ENCODE measurements at regions not wholly inside any gene's neighbourhood (a gene's known extent, or its start where the extent isn't known, plus 50 kb on each side); places are given as distances from the start of the nearest gene placed in this dataset.

DNA sequence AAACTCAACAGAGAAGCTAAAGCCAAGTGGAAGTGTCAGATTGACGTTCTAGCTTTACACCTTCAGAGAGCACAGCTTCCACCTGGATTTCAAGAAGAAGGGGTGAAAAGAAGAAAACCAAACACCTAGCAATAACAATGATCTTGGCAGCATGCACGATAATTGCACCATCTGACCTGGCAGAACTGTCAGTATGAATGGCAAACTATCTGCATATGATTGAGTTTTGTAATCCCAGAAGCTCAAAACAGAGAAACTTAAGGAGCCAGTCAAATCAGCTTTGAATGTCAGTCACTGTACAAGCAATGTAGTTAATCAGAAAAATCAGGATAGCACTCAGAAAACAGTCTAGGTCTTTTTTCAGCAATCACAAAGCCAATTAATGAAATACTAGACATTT, 427.1 kb downstream of the ZFHX3 start:
- H3K4me1 ChIP-seq (ENCODE audit: control insufficient read depth, low read length): no peaks in the 10 kb centered on the region

DNA sequence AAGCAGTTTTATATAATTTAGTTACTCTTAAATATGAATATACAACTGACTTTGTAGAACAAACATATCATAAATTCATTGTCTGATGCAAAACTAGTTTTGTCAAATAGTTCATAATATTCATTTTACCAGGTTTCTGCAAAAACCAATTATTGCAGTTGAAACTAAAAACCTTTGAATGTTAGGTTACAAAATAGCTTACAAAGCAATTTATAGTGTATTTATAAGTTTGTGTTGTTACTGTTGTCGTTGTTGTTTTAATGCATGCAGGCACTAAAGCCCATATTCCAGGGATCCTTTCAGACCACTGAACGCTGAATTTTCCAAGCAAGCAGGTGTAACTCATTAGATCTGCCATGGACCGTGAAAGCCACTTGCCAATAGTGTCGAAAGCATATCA, 427.6 kb downstream of the ZFHX3 start:
- Histone ChIP-seq H3F3A (ENCODE audit: control insufficient read depth, insufficient read depth) (no peaks in the 10 kb centered on the region), H4K20me1 (ENCODE audit: control insufficient read depth, insufficient read depth, low read depth, low read length) (peaks cover 5% of the 10 kb centered on the region; the same call in 1 of the 2 replicates), H3K27ac (ENCODE audit: low read depth, low read length) (no peak overlapping the region), H3K4me2 (ENCODE audit: low read length) (no peak overlapping the region), H3K36me3 (ENCODE audit: control insufficient read depth, low read length) (no peaks in the 10 kb centered on the region), H3K4me3 (ENCODE audit: low read length) (no peak overlapping the region), H3K4me1 (ENCODE audit: control insufficient read depth, low read length) (no peaks in the 10 kb centered on the region), H3K9me2 (replicated peaks; ENCODE audit: control insufficient read depth, low read length) (no peaks in the 10 kb centered on the region), H3K27me3 (ENCODE audit: control insufficient read depth, low read length) (no peaks in the 10 kb centered on the region), H3K79me2 (ENCODE audit: control insufficient read depth, low read length) (peaks cover 12% of the 10 kb centered on the region), H3K9me3 (ENCODE audit: control insufficient read depth, insufficient read depth, low read length) (no peaks in the 10 kb centered on the region)
- no peak for TF ChIP-seq EZH2phosphoT487 (IDR thresholded peaks at IDR 0.05; ENCODE audit: borderline replicate concordance, low read length)
- TF ChIP-seq, protein P1, sequence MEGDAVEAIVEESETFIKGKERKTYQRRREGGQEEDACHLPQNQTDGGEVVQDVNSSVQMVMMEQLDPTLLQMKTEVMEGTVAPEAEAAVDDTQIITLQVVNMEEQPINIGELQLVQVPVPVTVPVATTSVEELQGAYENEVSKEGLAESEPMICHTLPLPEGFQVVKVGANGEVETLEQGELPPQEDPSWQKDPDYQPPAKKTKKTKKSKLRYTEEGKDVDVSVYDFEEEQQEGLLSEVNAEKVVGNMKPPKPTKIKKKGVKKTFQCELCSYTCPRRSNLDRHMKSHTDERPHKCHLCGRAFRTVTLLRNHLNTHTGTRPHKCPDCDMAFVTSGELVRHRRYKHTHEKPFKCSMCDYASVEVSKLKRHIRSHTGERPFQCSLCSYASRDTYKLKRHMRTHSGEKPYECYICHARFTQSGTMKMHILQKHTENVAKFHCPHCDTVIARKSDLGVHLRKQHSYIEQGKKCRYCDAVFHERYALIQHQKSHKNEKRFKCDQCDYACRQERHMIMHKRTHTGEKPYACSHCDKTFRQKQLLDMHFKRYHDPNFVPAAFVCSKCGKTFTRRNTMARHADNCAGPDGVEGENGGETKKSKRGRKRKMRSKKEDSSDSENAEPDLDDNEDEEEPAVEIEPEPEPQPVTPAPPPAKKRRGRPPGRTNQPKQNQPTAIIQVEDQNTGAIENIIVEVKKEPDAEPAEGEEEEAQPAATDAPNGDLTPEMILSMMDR (IDR thresholded peaks at IDR 0.05; ENCODE audit: low read depth, low read length, poor library complexity, severe bottlenecking): no peak

More for the DNA sequence above, 427.1 kb downstream of the ZFHX3 start:
- Histone ChIP-seq H4K20me1 (ENCODE audit: control insufficient read depth, insufficient read depth, low read depth, low read length) (peaks cover 5% of the 10 kb centered on the region; the same call in 1 of the 2 replicates), H3K9me2 (replicated peaks; ENCODE audit: control insufficient read depth, low read length) (no peaks in the 10 kb centered on the region), H3K36me3 (ENCODE audit: control insufficient read depth, low read length) (no peaks in the 10 kb centered on the region), H3K9me3 (ENCODE audit: control insufficient read depth, insufficient read depth, low read length) (no peaks in the 10 kb centered on the region), H3K79me2 (ENCODE audit: control insufficient read depth, low read length) (peaks cover 15% of the 10 kb centered on the region), H3K4me3 (ENCODE audit: low read length) (no peak overlapping the region), H3K27ac (ENCODE audit: low read depth, low read length) (no peak overlapping the region), H3F3A (ENCODE audit: control insufficient read depth, insufficient read depth) (no peaks in the 10 kb centered on the region), H3K4me2 (ENCODE audit: low read length) (no peak overlapping the region), H3K27me3 (ENCODE audit: control insufficient read depth, low read length) (no peaks in the 10 kb centered on the region)
- TF ChIP-seq, protein P1 (IDR thresholded peaks at IDR 0.05; ENCODE audit: low read depth, low read length, poor library complexity, severe bottlenecking): no peak
- TF ChIP-seq EZH2phosphoT487 (IDR thresholded peaks at IDR 0.05; ENCODE audit: borderline replicate concordance, low read length): no peak

DNA sequence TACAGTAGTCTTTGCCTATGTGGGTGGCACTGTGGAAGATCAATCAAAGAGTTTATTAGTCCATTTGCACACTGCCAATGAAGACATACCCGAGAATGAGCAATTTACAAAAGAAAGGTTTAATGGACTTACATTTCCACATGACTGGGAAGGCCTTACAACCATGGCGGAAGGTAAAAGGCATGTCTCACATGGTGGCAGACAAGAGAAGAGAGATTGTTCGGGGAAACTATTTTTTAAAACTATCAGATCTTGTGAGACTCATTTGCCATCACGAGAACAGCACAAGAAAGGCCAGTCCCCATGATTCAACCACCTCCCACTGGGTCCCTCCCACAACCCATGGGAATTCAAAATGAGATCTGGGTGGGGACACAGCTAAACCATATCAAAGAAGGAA, 432.1 kb downstream of the ZFHX3 start:
- H3K79me2 ChIP-seq (ENCODE audit: control insufficient read depth, low read length): peaks cover 5% of the 10 kb centered on the region; the same call in 1 of the 2 replicates
- H3K27me3 ChIP-seq (ENCODE audit: control insufficient read depth, low read length): no peaks in the 10 kb centered on the region
- H3K9me3 ChIP-seq (ENCODE audit: control insufficient read depth, insufficient read depth, low read length): no peaks in the 10 kb centered on the region
- no peaks in the 10 kb centered on the region for H4K20me1 ChIP-seq (ENCODE audit: control insufficient read depth, insufficient read depth, low read depth, low read length)
- H3K4me3 ChIP-seq (ENCODE audit: low read length): no peak overlapping the region
- H3K4me2 ChIP-seq (ENCODE audit: low read length): no peak overlapping the region
- H3K4me1 ChIP-seq (ENCODE audit: control insufficient read depth, low read length): no peaks in the 10 kb centered on the region
- H3K36me3 ChIP-seq (ENCODE audit: control insufficient read depth, low read length): no peaks in the 10 kb centered on the region
- H3K27ac ChIP-seq (ENCODE audit: low read depth, low read length): no peak overlapping the region
- H3K9me2 ChIP-seq (replicated peaks; ENCODE audit: control insufficient read depth, low read length): no peaks in the 10 kb centered on the region
- H3F3A ChIP-seq (ENCODE audit: control insufficient read depth, insufficient read depth): no peaks in the 10 kb centered on the region
- no peak for TF ChIP-seq EZH2phosphoT487 (IDR thresholded peaks at IDR 0.05; ENCODE audit: borderline replicate concordance, low read length)
- TF ChIP-seq, protein P1 (IDR thresholded peaks at IDR 0.05; ENCODE audit: low read depth, low read length, poor library complexity, severe bottlenecking): no peak

Measured in DOHH2 (cell line).